ENCODE measurements at regions not wholly inside any gene's neighbourhood (a gene's known extent, or its start where the extent isn't known, plus 50 kb on each side); places are given as distances from the start of the nearest gene placed in this dataset.

DNA sequence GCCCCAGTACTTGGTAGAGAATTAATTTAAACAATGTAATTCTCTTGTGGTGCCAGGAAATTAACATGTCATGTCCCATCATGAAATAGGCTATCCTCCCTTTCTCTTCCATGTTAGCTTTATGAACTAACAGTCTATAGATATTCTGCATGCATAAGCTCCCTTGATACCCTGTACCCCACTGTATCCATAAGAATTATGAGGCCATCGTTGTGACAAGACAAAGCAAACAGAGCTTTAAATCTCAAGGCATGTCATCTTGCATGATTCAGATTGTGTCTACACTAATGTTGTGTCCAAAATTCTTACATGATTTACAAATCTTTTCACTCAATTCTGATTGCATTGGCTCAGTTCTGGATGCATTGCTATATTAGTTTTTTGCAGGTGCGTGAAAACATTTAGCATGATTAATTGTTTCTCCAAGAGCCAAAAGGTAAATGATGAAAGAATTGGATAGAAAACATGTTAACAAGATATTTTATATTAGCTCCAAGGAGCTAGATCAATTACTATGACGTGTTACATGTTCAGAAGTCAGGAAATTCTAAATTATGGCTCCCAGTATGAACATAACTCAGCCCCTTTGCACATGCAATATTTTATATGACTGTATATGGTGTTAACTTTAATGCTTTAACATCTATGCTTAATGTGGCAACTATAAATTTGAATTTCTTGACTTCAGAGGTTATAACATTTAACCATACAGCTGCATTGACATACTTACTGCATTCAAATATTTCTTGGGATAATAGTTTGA, 620.3 kb downstream of the SLC4A3 start:
- H3K9me3 Mint-ChIP-seq: no peaks in the 10 kb centered on the region
- H3K4me3 Mint-ChIP-seq: no peak overlapping the region
- no peak for DNase-seq (ENCODE audit: low read depth, low spot score)
- H3K4me1 Mint-ChIP-seq: no peaks in the 10 kb centered on the region
- H3K36me3 Mint-ChIP-seq (ENCODE audit: low read depth): no peaks in the 10 kb centered on the region
- H3K27me3 Mint-ChIP-seq (ENCODE audit: low read depth): no peaks in the 10 kb centered on the region
- TF ChIP-seq, protein P1, sequence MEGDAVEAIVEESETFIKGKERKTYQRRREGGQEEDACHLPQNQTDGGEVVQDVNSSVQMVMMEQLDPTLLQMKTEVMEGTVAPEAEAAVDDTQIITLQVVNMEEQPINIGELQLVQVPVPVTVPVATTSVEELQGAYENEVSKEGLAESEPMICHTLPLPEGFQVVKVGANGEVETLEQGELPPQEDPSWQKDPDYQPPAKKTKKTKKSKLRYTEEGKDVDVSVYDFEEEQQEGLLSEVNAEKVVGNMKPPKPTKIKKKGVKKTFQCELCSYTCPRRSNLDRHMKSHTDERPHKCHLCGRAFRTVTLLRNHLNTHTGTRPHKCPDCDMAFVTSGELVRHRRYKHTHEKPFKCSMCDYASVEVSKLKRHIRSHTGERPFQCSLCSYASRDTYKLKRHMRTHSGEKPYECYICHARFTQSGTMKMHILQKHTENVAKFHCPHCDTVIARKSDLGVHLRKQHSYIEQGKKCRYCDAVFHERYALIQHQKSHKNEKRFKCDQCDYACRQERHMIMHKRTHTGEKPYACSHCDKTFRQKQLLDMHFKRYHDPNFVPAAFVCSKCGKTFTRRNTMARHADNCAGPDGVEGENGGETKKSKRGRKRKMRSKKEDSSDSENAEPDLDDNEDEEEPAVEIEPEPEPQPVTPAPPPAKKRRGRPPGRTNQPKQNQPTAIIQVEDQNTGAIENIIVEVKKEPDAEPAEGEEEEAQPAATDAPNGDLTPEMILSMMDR (conservative IDR thresholded peaks at IDR 0.05): no peak
- H3K27ac Mint-ChIP-seq (ENCODE audit: unreplicated experiment): no peak overlapping the region

DNA sequence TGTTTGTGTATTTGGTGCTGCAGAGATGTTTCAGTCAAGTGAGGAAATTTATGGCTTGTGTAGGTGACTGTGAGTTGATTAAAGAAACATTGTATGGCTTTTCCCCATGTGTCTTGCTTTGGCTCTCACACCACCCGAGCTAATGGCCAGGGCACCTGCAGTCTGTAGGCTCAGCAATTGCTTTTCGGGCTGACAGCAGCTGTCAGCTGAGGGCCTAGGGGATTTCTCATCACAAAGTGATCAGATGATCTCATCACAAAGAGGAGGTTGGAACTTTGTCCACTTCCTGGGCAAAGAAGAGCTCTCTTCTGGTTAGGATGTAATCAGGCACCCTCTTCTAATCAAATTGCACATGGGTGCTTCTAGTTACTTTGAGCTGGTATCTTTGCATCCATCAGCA, 632.2 kb downstream of the SLC4A3 start:
- H3K27ac Mint-ChIP-seq (ENCODE audit: unreplicated experiment): no peak overlapping the region
- H3K9me3 Mint-ChIP-seq: no peaks in the 10 kb centered on the region
- TF ChIP-seq, protein P1 (conservative IDR thresholded peaks at IDR 0.05): no peak
- no peak for DNase-seq (ENCODE audit: low read depth, low spot score)
- H3K36me3 Mint-ChIP-seq (ENCODE audit: low read depth): no peaks in the 10 kb centered on the region
- no peaks in the 10 kb centered on the region for H3K27me3 Mint-ChIP-seq (ENCODE audit: low read depth)
- no peak overlapping the region for H3K4me3 Mint-ChIP-seq
- H3K4me1 Mint-ChIP-seq: no peaks in the 10 kb centered on the region

DNA sequence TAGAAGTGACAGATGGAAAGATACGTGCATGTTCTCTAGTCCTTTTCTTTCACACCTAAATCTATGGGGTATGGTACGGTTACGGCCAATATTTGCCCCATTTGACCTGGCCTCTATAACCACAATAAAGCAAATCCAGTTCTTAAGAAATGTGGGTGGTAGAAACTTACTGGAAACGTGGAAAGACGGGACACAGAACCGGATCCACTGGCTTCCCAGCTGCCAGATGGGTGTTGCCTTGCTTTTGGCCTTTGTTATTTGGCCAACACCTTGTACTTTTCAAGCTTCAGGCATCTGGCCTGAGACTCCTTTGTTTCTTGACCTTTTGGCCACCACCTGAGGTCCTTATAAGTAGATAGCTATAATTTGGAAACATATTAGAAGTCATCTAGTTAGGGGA, 635.9 kb downstream of the SLC4A3 start:
- DNase-seq (ENCODE audit: low read depth, low spot score): no peak
- Mint-ChIP-seq H3K4me1 (no peaks in the 10 kb centered on the region), H3K4me3 (no peak overlapping the region), H3K27me3 (ENCODE audit: low read depth) (no peaks in the 10 kb centered on the region), H3K9me3 (no peaks in the 10 kb centered on the region), H3K36me3 (ENCODE audit: low read depth) (no peaks in the 10 kb centered on the region), H3K27ac (ENCODE audit: unreplicated experiment) (no peak overlapping the region)
- TF ChIP-seq, protein P1 (conservative IDR thresholded peaks at IDR 0.05): no peak

DNA sequence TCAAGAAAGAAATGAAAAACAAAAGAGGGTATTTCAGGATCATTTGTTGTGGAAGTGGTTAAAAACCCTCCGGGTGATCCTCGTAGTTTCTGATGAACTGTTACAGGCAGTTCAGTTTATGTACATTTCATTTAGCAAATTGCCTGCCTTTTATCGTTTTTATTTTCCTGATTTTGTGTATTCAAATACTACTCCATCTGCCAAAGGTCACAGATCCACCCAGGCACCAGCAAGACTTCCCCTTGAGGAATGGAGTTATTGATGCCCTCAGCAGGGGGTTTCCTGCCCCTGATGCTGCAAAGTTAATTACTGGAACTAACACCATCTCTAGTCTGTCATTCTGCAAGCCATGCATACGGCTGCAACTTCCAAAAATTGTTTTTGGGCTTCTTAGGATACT, 641.9 kb downstream of the SLC4A3 start:
- H3K4me3 Mint-ChIP-seq: no peak overlapping the region
- H3K4me1 Mint-ChIP-seq: peaks cover 15% of the 10 kb centered on the region
- peak overlapping the region; percentile 5 for H3K27ac Mint-ChIP-seq (ENCODE audit: unreplicated experiment)
- H3K27me3 Mint-ChIP-seq (ENCODE audit: low read depth): no peaks in the 10 kb centered on the region
- H3K9me3 Mint-ChIP-seq: no peaks in the 10 kb centered on the region
- DNase-seq (ENCODE audit: low read depth, low spot score): no peak
- TF ChIP-seq, protein P1 (conservative IDR thresholded peaks at IDR 0.05): no peak
- no peaks in the 10 kb centered on the region for H3K36me3 Mint-ChIP-seq (ENCODE audit: low read depth)

DNA sequence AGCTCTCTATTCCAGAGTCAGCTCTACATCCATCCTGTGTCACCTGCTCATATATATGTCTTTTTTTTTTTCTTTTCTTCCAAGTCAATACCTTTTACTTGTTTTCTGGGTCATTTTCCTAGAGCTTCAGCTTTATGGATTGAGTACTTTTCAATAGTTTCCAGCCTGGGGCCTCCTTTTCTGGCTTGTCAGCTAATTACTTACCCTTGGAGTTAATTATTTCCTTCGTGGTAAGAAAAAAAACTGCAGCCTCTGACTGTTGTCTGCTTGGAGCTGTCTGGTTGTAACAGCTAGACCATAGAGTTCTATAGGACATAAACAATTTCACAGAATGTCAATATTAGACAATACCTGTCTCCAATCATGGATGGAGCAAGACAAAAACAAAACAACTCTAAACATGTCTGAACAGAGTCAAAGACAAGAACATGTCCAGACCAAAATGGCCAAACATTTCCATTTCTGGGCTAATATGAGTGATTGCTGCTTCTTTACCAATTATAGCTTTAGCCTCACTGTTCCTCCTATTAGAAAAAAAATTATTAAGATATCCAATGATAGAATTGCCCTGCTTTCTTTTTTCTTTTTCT, 643.1 kb downstream of the SLC4A3 start:
- no peak overlapping the region for H3K27ac Mint-ChIP-seq (ENCODE audit: unreplicated experiment)
- peaks cover 15% of the 10 kb centered on the region for H3K4me1 Mint-ChIP-seq
- no peak for DNase-seq (ENCODE audit: low read depth, low spot score)
- no peak overlapping the region for H3K4me3 Mint-ChIP-seq
- no peaks in the 10 kb centered on the region for H3K9me3 Mint-ChIP-seq
- H3K36me3 Mint-ChIP-seq (ENCODE audit: low read depth): no peaks in the 10 kb centered on the region
- TF ChIP-seq, protein P1 (conservative IDR thresholded peaks at IDR 0.05): no peak
- no peaks in the 10 kb centered on the region for H3K27me3 Mint-ChIP-seq (ENCODE audit: low read depth)
